Myocyte (in vitro differentiated cells): ENCODE measurements at regions not wholly inside any gene's neighbourhood (a gene's known extent, or its start where the extent isn't known, plus 50 kb on each side); places are given as distances from the start of the nearest gene placed in this dataset.

Experiments used
- DNase-seq: peaks from one replicate; pipeline ENCODE4 v3.0.0-alpha.2; 2012; ENCODE audit warnings: low read depth

DNA sequence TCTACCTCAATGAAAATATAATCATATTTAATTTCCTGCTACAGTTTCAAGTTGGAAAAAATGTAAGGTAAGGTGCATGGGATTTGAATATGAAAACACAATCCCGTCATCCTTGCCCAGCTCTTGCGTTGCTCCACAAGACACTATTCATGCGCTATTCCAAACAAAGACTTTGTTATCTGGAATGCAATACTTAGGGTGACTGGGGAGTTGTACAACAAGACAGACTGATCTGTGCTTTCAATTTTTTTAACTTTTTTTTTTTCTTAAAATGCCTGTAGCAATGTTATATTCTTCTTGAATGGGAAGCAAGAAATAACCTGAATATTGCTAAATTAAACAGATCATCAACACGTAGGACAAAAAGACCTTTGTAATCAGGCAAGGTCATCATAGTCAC lies 1077.2 kb downstream of the TTLL7 start:
- DNase-seq = no peak

DNA sequence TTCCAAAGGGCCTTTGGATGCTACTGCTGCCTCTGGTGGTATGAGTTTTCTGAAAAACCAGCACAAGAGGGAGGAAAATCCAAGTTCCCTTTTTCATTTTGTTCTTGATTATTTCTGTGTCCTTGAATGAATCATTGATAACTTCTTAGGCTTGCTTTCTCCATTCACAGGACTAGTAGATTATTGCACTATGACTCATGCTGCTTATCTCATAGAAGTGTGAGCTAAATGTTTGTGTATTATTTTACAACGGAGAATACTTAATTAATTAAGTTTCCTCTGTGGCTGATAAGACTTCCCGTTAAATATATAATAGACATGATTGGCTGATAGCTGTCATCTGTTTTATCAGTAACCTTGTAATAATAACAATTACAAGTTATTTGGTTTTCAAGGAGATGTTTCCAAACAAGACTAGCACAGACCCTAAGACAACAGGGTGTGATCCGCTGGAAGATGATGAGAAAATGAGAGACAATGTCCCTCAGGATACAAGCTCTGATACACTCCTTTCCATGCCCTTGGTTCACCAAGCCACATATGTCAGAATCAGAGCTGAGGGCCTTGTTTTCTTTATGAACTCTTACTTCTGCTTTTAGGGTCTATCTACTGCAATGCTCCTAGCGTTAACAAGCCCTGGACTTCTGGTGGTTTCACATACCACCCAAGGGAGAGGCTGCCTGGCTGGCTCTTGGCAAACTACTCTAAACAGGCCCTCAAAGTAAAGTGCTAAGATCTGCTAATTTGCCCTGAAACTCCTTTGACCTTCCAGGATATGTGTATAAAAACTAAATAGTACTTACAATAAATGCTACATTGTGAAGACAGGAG lies 1078.3 kb downstream of the TTLL7 start:
- DNase-seq = no peak

DNA sequence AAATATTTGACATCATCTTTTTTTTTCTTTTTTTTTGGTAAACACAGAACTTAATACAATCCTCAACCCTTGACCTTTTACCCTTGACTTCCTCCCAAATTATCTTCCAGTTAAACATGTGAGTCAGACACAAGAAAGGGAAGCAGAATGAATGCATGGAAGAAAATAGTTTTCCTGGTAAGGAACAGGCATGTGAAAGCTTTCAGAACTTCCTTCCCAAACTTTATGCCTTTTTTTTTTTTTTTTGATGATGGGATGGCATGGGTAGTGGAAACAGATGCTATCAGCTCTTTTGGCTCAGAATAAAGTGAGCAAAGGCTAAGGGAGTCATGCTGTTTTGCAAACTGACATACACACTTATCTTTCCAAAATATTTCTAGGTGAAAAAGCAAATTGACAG lies 1079.1 kb downstream of the TTLL7 start:
- no peak for DNase-seq

- no peak for DNase-seq
These were observed 1091.6 kb downstream of the TTLL7 start for GRCh38 chr1:82907313-82907712.

- no peak for DNase-seq
These were observed 1095.3 kb downstream of the TTLL7 start for GRCh38 chr1:82903626-82904025.

- no peak for DNase-seq
These were observed 1097.4 kb downstream of the TTLL7 start for GRCh38 chr1:82901561-82901960.

- DNase-seq = no peak
These were observed 1097.8 kb downstream of the TTLL7 start for GRCh38 chr1:82901118-82901517.

DNA sequence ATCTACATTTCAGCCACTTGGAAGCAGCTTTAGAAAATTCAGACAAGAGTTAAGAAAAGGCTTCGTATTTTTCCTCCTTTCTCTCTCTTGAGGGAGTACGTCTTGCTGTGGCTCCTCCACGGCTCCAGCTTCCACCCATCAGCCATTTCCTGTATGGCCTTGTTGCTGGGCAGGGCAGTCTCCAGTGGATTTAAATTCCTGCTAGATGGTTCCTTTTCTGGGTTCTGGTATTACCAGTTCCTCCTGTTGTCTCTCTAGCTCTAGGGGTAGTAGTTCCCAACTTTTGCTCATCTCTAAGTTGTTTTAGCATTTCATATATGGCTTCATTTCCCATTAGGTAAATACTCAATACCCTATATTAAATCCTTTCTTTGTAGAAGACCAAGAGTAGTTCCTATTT lies 1098.3 kb downstream of the ADGRL2 start:
- DNase-seq = no peak

DNA sequence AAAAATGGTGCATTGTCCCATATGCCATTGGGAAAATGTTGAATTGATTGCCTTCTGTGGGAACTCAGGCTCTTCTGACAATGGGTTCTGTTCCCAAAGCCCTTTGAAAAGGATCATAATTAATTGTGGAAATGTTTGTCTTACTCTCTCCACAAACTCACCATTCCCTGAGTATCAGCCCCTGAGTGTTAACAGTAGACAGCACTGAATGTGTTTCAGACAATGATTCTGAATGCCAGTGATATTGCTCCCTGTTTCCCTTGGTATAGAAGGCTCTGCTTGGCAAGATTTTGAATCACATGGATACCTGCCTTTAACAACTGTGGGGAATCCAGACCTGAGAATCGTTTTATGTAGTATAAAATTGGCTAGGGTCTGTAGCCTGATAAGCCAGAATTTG lies 1096.8 kb downstream of the ADGRL2 start:
- no peak for DNase-seq

- DNase-seq = no peak
These were observed 1095.3 kb downstream of the ADGRL2 start for GRCh38 chr1:82896036-82896435.

DNA sequence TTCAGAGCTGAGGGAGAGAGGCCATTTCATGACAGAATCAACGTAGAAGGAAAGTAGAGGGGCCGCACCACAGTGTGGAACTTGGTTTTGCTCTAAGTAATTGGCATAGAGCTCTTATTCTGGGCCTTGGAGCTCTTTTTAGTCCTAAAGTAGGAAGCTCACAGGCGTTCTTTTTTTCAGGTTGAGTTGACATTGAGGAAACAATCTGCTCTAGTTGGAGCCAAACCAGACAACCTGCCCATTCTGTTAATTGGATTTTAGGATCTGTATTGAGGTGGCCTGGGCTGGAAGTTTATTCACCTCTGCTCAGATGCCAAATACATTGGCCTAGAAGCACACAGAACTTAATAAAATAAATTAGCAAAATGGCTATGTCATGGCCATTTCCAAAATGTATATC lies 1093.9 kb downstream of the ADGRL2 start:
- no peak for DNase-seq

- DNase-seq = no peak
These were observed 1093.2 kb downstream of the ADGRL2 start for GRCh38 chr1:82893712-82894470.

GRCh38 chr1:82880506-82880905 lies 1079.8 kb downstream of the ADGRL2 start:
- no peak for DNase-seq

DNA sequence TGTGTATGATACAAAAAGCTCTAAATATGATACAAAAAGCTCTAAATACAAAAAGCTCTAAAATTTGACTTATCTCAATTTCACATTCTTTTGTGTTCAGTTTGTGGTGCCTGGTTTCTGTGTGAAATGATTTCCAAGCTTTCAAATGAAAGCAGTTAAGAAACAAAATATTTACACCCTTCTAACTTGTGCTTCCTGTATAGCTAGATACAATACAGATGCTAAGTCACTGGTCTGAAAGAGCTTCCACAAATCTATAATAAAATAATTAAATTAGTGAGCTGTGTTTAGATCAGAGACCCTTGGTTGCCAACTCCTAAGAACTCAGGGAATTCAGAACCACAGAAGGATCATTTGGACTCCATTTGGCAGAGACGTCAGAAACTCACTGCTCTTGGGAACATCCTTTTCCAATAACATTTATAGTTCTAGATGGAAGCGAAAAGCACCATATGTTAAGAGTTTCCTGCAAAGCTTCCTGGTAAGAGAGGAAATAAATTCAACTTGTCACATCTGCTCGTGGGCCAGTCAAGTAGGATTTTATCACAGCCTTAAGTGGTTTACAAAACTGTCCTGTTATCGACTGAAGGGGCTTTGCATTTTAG lies 1079.1 kb downstream of the ADGRL2 start:
- no peak for DNase-seq

DNA sequence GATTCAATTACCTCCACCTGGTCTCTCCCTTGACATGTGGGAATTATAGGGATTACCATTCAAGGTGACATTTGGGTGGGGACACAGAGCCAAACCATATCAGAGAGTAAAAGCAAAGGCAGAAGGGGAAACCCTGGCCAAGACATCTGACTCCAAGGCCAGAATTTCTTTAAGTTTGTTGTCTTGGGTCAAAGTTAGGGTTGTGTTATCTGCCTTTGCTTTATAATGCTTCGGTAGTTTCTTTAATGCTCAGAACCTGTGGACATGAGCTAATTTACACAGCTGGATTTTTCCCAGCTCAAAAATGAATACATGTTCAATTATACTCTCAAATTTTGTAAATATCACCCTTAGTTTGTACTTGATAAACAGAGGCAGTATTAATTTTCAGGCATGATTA lies 1074.4 kb downstream of the ADGRL2 start:
- DNase-seq = no peak

DNA sequence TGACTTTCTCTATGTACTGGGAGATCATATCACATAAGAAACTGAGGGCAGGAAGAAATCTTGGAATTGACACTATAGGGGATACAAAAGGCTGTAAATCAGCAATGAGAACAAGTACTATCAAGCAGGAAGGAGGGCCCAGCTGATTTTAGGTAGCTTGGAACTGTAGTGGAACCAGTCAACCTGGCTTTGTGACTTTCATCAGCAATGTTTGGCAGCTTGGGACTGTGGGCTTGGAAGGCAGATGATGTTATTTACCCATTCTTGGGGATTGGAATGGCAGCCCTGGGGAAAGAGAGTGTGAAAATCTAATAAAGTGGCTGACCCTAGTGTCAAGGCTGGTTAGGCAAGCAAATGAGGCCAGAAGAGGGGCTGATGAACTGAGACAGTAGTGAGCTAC lies 1073.3 kb downstream of the ADGRL2 start:
- DNase-seq = no peak

GRCh38 chr1:82870332-82870731 lies 1069.6 kb downstream of the ADGRL2 start:
- no peak for DNase-seq

DNA sequence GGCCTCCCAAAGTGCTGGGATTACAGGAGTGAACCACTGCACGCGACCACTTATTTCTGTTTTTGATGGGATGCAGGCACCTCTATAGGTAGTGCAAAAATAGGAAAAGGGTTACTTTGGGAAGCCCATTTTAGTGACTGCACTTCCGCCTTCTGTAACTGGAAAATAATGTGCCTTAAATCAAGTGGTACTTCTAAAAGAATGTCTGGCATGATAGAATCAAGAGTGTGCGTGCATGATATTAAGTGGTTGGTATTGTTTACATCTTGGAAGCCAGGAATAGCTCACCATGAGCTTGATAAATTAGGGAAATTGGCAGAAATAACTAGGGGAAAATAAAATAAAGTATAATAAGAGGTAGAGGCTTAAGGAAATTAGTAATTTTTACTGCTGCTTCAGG lies 1067.0 kb downstream of the ADGRL2 start:
- DNase-seq = no peak

DNA sequence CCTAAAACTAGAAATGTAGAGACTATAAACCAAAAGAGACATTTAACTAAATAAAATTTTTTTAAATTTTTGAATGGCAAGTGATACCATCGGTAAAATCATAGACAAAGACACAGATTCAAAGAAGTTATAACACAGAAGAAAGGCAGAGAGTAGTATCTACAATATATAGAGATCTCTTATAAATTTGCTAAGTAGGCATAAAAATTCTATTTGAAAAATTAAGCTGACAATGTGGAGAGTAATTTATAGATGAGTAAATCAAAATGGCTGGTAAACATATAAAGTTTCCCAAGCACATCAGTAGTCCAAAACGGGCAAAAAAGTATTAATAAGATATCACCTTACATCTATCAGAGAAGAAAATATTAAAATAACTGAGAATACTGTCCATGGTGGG lies 1061.0 kb downstream of the ADGRL2 start:
- DNase-seq = no peak

- no peak for DNase-seq
These were observed 1057.3 kb downstream of the ADGRL2 start for GRCh38 chr1:82858031-82858430.

DNA sequence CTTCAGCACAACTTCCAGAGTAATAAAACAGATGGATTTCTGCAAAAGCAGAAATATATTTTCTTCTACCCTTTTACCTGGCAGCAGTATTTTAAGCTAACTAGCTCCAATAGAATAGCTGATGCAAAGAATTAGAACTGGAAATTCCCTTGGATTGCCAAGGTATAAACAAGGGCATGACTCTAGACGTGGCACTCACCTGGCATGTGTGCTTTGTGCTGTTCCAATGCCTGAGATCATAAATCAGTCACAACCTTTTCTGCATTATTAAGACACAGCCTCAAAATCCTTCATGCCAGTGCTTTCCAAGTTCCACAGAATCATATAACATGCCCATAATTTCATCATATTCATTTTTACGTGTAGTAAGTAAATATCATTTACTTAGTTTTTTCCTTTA lies 1048.7 kb downstream of the ADGRL2 start:
- no peak for DNase-seq

- no peak for DNase-seq
These were observed 1047.3 kb downstream of the ADGRL2 start for GRCh38 chr1:82848043-82848442.
